GM12878 (cell line): ENCODE measurements at regions not wholly inside any gene's neighbourhood (a gene's known extent, or its start where the extent isn't known, plus 50 kb on each side); places are given as distances from the start of the nearest gene placed in this dataset.
A peak's percentile ranks its signal among the peaks of the same experiment; 100 is the strongest.

Source experiments
- EED ChIP-seq: sonication (generic); IDR thresholded peaks from 2 replicates; pipeline ENCODE4 v1.6.1; 2016; ENCODE audit warnings: antibody characterized with exemption, low read depth
- IKZF1 ChIP-seq: fragments of 450-650 bp; conservative IDR thresholded peaks from 2 replicates; pipeline ENCODE4 v1.6.1; 2017; ENCODE audit warnings: antibody characterized with exemption, mild to moderate bottlenecking
- IKZF2 ChIP-seq, 2 experiments: fragments of 450-650 bp; IDR thresholded peaks; 2 replicates each; pipeline ENCODE4 v1.6.1; 2017; ENCODE audit warnings: mild to moderate bottlenecking in 2 of 2, moderate library complexity in 2 of 2
- MTA2 ChIP-seq: fragments of 450-650 bp; IDR thresholded peaks from 2 replicates; pipeline ENCODE4 v1.6.1; 2016; ENCODE audit warnings: low read depth, mild to moderate bottlenecking, moderate library complexity
- USF1 ChIP-seq: IDR thresholded peaks from 2 replicates; pipeline ENCODE4 v1.6.1; 2011; ENCODE audit warnings: borderline replicate concordance, low read depth, mild to moderate bottlenecking, moderate library complexity, mixed read lengths, low read length; ENCODE audit not compliant: insufficient read depth; ENCODE audit errors: extremely low read length
- YBX1 ChIP-seq: fragments of 450-650 bp; IDR thresholded peaks from 2 replicates; pipeline ENCODE4 v1.6.1; 2016; ENCODE audit warnings: antibody characterized with exemption
- TF ChIP-seq, protein P1 (sequence below): IDR thresholded peaks from 2 replicates; pipeline ENCODE4 v1.6.1; 2012; ENCODE audit warnings: low read length, inconsistent platforms
- TF ChIP-seq, protein P2 (sequence below): fragments of 450-650 bp; formaldehyde crosslinking; IDR thresholded peaks from 2 replicates; pipeline ENCODE4 v1.4.0; 2020; ENCODE audit warnings: mild to moderate bottlenecking, moderate library complexity

- TF ChIP-seq, protein P1, sequence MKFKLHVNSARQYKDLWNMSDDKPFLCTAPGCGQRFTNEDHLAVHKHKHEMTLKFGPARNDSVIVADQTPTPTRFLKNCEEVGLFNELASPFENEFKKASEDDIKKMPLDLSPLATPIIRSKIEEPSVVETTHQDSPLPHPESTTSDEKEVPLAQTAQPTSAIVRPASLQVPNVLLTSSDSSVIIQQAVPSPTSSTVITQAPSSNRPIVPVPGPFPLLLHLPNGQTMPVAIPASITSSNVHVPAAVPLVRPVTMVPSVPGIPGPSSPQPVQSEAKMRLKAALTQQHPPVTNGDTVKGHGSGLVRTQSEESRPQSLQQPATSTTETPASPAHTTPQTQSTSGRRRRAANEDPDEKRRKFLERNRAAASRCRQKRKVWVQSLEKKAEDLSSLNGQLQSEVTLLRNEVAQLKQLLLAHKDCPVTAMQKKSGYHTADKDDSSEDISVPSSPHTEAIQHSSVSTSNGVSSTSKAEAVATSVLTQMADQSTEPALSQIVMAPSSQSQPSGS: 0 out of 2 replicates have a peak, but pooled peaks have one; percentile 6
- no peak for TF ChIP-seq YBX1
- TF ChIP-seq, protein P2, sequence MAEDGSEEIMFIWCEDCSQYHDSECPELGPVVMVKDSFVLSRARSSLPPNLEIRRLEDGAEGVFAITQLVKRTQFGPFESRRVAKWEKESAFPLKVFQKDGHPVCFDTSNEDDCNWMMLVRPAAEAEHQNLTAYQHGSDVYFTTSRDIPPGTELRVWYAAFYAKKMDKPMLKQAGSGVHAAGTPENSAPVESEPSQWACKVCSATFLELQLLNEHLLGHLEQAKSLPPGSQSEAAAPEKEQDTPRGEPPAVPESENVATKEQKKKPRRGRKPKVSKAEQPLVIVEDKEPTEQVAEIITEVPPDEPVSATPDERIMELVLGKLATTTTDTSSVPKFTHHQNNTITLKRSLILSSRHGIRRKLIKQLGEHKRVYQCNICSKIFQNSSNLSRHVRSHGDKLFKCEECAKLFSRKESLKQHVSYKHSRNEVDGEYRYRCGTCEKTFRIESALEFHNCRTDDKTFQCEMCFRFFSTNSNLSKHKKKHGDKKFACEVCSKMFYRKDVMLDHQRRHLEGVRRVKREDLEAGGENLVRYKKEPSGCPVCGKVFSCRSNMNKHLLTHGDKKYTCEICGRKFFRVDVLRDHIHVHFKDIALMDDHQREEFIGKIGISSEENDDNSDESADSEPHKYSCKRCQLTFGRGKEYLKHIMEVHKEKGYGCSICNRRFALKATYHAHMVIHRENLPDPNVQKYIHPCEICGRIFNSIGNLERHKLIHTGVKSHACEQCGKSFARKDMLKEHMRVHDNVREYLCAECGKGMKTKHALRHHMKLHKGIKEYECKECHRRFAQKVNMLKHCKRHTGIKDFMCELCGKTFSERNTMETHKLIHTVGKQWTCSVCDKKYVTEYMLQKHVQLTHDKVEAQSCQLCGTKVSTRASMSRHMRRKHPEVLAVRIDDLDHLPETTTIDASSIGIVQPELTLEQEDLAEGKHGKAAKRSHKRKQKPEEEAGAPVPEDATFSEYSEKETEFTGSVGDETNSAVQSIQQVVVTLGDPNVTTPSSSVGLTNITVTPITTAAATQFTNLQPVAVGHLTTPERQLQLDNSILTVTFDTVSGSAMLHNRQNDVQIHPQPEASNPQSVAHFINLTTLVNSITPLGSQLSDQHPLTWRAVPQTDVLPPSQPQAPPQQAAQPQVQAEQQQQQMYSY (CRISPR knock-in tag): no peak
- TF ChIP-seq USF1: no peak
- TF ChIP-seq EED: peak; percentile 47; the same call in 1 of the 2 replicates
- TF ChIP-seq IKZF1: peak; percentile 37; the same call in 1 of the 2 replicates
- TF ChIP-seq IKZF2 (IDR thresholded peaks at IDR 0.05): peak in 1 of 2 experiments; percentile 47; a peak in 2 of 4 replicates
- TF ChIP-seq MTA2: no peak
Observed at GRCh38 chr7:131004371-131004770, 270.4 kb upstream of the KLF14 start (continued).
